Smooth muscle cell (in vitro differentiated cells): ENCODE measurements at regions not wholly inside any gene's neighbourhood (a gene's known extent, or its start where the extent isn't known, plus 50 kb on each side); places are given as distances from the start of the nearest gene placed in this dataset.

Experiments
- DNase-seq: peaks from one replicate; lab custom pipeline; 2025; ENCODE audit not compliant: unreplicated experiment; lab: John Stamatoyannopoulos, UW
- H2AFZ ChIP-seq: fragments of 200-600 bp; sonication (generic); 2 replicates; pipeline ENCODE4 v1.6.0; 2016; ENCODE audit warnings: antibody characterized with exemption, low read depth, mild to moderate bottlenecking
- H3F3A ChIP-seq: fragments of 200-600 bp; sonication (generic); 2 replicates; pipeline ENCODE4 v1.6.0; 2017; ENCODE audit warnings: antibody characterized with exemption, low read depth
- H3K27ac ChIP-seq: fragments of 200-600 bp; sonication (generic); 2 replicates; pipeline ENCODE4 v1.5.1; 2016; ENCODE audit warnings: low read depth, mild to moderate bottlenecking
- H3K27me3 ChIP-seq: fragments of 200-600 bp; sonication (generic); 2 replicates; pipeline ENCODE4 v1.6.1; 2016; ENCODE audit warnings: low read depth, mild to moderate bottlenecking
- H3K36me3 ChIP-seq: fragments of 200-600 bp; sonication (generic); 2 replicates; pipeline ENCODE4 v1.5.1; 2016; ENCODE audit warnings: low read depth
- H3K4me1 ChIP-seq: fragments of 200-600 bp; sonication (generic); 2 replicates; pipeline ENCODE4 v1.5.1; 2016; ENCODE audit warnings: low read depth
- H3K4me2 ChIP-seq: fragments of 200-600 bp; sonication (generic); 2 replicates; pipeline ENCODE4 v1.6.0; 2016; ENCODE audit warnings: mild to moderate bottlenecking
- H3K4me3 ChIP-seq: fragments of 200-600 bp; sonication (generic); 2 replicates; pipeline ENCODE4 v1.5.1; 2016; ENCODE audit warnings: mild to moderate bottlenecking
- H3K79me2 ChIP-seq: fragments of 200-600 bp; sonication (generic); 2 replicates; pipeline ENCODE4 v1.6.0; 2016; ENCODE audit warnings: low read depth, mild to moderate bottlenecking
- H3K9ac ChIP-seq: fragments of 200-600 bp; sonication (generic); 2 replicates; pipeline ENCODE4 v1.6.0; 2016; ENCODE audit warnings: low read depth
- H3K9me3 ChIP-seq: fragments of 200-600 bp; sonication (generic); replicated peaks from 2 replicates; pipeline ENCODE4 v1.5.1; 2016; ENCODE audit warnings: low read depth
- H4K20me1 ChIP-seq: fragments of 200-600 bp; sonication (generic); 2 replicates; pipeline ENCODE4 v1.6.0; 2016; ENCODE audit warnings: low read depth
- WGBS: methylation state at CpG from one replicate; pipeline ENCODE4 v1.1.7; 2016; ENCODE audit warnings: low lambda C conversion rate; 5-methylcytosine and 5-hydroxymethylcytosine counted together
- TF ChIP-seq, protein P1 (sequence below): fragments of 200-600 bp; sonication (generic); IDR thresholded peaks from 2 replicates; pipeline ENCODE4 v1.5.1; 2017; ENCODE audit warnings: borderline replicate concordance, mild to moderate bottlenecking, antibody characterized with exemption; ENCODE audit not compliant: insufficient read depth, poor library complexity, severe bottlenecking

- H3K4me2 ChIP-seq, result no peak overlapping the region
- no peaks in the 10 kb centered on the region for H3K9me3 ChIP-seq
- no peaks in the 10 kb centered on the region for H3K27me3 ChIP-seq
- TF ChIP-seq, protein P1, sequence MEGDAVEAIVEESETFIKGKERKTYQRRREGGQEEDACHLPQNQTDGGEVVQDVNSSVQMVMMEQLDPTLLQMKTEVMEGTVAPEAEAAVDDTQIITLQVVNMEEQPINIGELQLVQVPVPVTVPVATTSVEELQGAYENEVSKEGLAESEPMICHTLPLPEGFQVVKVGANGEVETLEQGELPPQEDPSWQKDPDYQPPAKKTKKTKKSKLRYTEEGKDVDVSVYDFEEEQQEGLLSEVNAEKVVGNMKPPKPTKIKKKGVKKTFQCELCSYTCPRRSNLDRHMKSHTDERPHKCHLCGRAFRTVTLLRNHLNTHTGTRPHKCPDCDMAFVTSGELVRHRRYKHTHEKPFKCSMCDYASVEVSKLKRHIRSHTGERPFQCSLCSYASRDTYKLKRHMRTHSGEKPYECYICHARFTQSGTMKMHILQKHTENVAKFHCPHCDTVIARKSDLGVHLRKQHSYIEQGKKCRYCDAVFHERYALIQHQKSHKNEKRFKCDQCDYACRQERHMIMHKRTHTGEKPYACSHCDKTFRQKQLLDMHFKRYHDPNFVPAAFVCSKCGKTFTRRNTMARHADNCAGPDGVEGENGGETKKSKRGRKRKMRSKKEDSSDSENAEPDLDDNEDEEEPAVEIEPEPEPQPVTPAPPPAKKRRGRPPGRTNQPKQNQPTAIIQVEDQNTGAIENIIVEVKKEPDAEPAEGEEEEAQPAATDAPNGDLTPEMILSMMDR, result no peak
- H3K4me3 ChIP-seq, result no peak overlapping the region
- no peaks in the 10 kb centered on the region for H3K36me3 ChIP-seq
- H3K27ac ChIP-seq, result no peak overlapping the region
- WGBS, result 86% methylated on average over 2 of the region's 2 CpGs
- no peaks in the 10 kb centered on the region for H3F3A ChIP-seq
- no peaks in the 10 kb centered on the region for H4K20me1 ChIP-seq
- H2AFZ ChIP-seq, result no peak overlapping the region
- H3K79me2 ChIP-seq, result no peaks in the 10 kb centered on the region
- no peak for DNase-seq
- H3K4me1 ChIP-seq, result no peaks in the 10 kb centered on the region
- no peak overlapping the region for H3K9ac ChIP-seq
These were observed 72.6 kb upstream of the LSM8 start for GRCh38 chr7:118111347-118111746.

- WGBS, result 85% methylated on average over 10 of the region's 10 CpGs
- no peaks in the 10 kb centered on the region for H3K4me1 ChIP-seq
These were observed 69.8 kb upstream of the LSM8 start for GRCh38 chr7:118114175-118114574.

GRCh38 chr7:118129041-118129795, 54.7 kb upstream of the LSM8 start:
- Histone ChIP-seq H3K9me3 (no peaks in the 10 kb centered on the region), H4K20me1 (no peaks in the 10 kb centered on the region), H3K27me3 (no peaks in the 10 kb centered on the region), H3K36me3 (no peaks in the 10 kb centered on the region), H3K79me2 (no peaks in the 10 kb centered on the region), H3K27ac (no peak overlapping the region), H3K9ac (no peak overlapping the region), H3F3A (no peaks in the 10 kb centered on the region), H3K4me1 (no peaks in the 10 kb centered on the region), H3K4me2 (no peak overlapping the region), H2AFZ (no peak overlapping the region), H3K4me3 (no peak overlapping the region)
- WGBS, result 90% methylated on average over 3 of the region's 3 CpGs
- TF ChIP-seq, protein P1, result no peak
- DNase-seq, result no peak

More at GRCh38 chr7:118114175-118114574, 69.8 kb upstream of the LSM8 start:
- H3F3A ChIP-seq, result no peaks in the 10 kb centered on the region
- H3K36me3 ChIP-seq, result no peaks in the 10 kb centered on the region
- H3K4me2 ChIP-seq, result no peak overlapping the region
- H3K4me3 ChIP-seq, result no peak overlapping the region
- no peak for DNase-seq
- no peak overlapping the region for H2AFZ ChIP-seq
- TF ChIP-seq, protein P1, result no peak
- no peaks in the 10 kb centered on the region for H4K20me1 ChIP-seq
- no peaks in the 10 kb centered on the region for H3K9me3 ChIP-seq
- no peaks in the 10 kb centered on the region for H3K79me2 ChIP-seq
- H3K9ac ChIP-seq, result no peak overlapping the region
- H3K27me3 ChIP-seq, result no peaks in the 10 kb centered on the region
- no peak overlapping the region for H3K27ac ChIP-seq

GRCh38 chr7:118132764-118133163, 51.2 kb upstream of the LSM8 start:
- H4K20me1 ChIP-seq, result no peaks in the 10 kb centered on the region
- no peak overlapping the region for H3K9ac ChIP-seq
- H3F3A ChIP-seq, result no peaks in the 10 kb centered on the region
- no peak overlapping the region for H2AFZ ChIP-seq
- no peak overlapping the region for H3K27ac ChIP-seq
- no peaks in the 10 kb centered on the region for H3K4me1 ChIP-seq
- no peak for DNase-seq
- H3K79me2 ChIP-seq, result no peaks in the 10 kb centered on the region
- H3K4me3 ChIP-seq, result no peak overlapping the region
- no peaks in the 10 kb centered on the region for H3K27me3 ChIP-seq
- no peaks in the 10 kb centered on the region for H3K36me3 ChIP-seq
- TF ChIP-seq, protein P1, result no peak
- H3K9me3 ChIP-seq, result no peaks in the 10 kb centered on the region
- WGBS, result 81% methylated on average over 2 of the region's 2 CpGs
- H3K4me2 ChIP-seq, result no peak overlapping the region
